B cell (primary cell): ENCODE measurements at regions not wholly inside any gene's neighbourhood (a gene's known extent, or its start where the extent isn't known, plus 50 kb on each side); places are given as distances from the start of the nearest gene placed in this dataset.

ENCODE experiments used
- ATAC-seq: fragments of 200-7000 bp; cut with Tn5 transposase; one replicate; pipeline ENCODE4 v1.10.0; 2021; ENCODE audit warnings: low read depth, mild to moderate bottlenecking, moderate number of reproducible peaks, moderate library complexity
- CTCF ChIA-PET: fragments of 350-600 bp; sonication (Branson Sonifier 250); formaldehyde crosslinking; loops from one replicate; lab custom pipeline; 2021; ENCODE audit warnings: antibody characterized with exemption, inconsistent platforms; lab: Charles Lee
- POLR2A ChIA-PET: fragments of 350-600 bp; sonication (Branson Sonifier 250); formaldehyde crosslinking; loops from one replicate; lab custom pipeline; 2021; ENCODE audit warnings: antibody characterized with exemption; lab: Charles Lee
- DNase-seq: peaks from one replicate; pipeline ENCODE4 v3.0.0; 2013
- H2AFZ ChIP-seq: 2 replicates; pipeline ENCODE4 v1.6.1; 2012; ENCODE audit warnings: mild to moderate bottlenecking, low read depth, low read length; ENCODE audit not compliant: insufficient read depth, poor library complexity, severe bottlenecking
- H3K27ac ChIP-seq, 2 donors: 1 replicate in 1 of 2; 2 replicates in 1 of 2; pipeline ENCODE4 v1.5.1; 2012 to 2013; ENCODE audit warnings: low read length in 2 of 2, mild to moderate bottlenecking in 2 of 2, moderate library complexity in 1 of 2
- H3K27me3 ChIP-seq, 4 experiments: fragments of 200-600 bp in 1 of 4; sonication (generic) in 1 of 4; replicated peaks in 1 of 4; 1 replicate in 2 of 4; 2 replicates in 2 of 4; pipeline versions ENCODE4 v1.6.1 to v1.7.0; 2013 to 2016; ENCODE audit warnings: low read length in 3 of 4, mild to moderate bottlenecking in 2 of 4, mixed read lengths in 1 of 4, moderate library complexity in 1 of 4; ENCODE audit not compliant: insufficient read depth in 4 of 4, control insufficient read depth in 3 of 4; ENCODE audit errors: control extremely low read depth in 1 of 4
- H3K36me3 ChIP-seq, 2 experiments: replicated peaks in 1 of 2; 1 replicate in 1 of 2; 2 replicates in 1 of 2; pipeline versions ENCODE4 v1.6.1 to v1.7.1; 2013; ENCODE audit warnings: low read length in 1 of 2; ENCODE audit not compliant: insufficient read depth in 2 of 2, control insufficient read depth in 1 of 2; ENCODE audit errors: control extremely low read depth in 1 of 2, extremely low read depth in 1 of 2
- H3K4me1 ChIP-seq, 2 donors: fragments of 200-600 bp in 1 of 2; sonication (generic) in 1 of 2; 1 replicate in 1 of 2; 2 replicates in 1 of 2; pipeline versions ENCODE4 v1.5.1 to v1.6.1; 2013 to 2017; ENCODE audit warnings: low read length in 2 of 2; ENCODE audit not compliant: control insufficient read depth in 2 of 2, insufficient read depth in 2 of 2
- H3K4me2 ChIP-seq: replicated peaks from 2 replicates; pipeline ENCODE3; 2012; ENCODE audit warnings: mild to moderate bottlenecking, low read depth, low read length; ENCODE audit not compliant: poor library complexity, severe bottlenecking
- H3K4me3 ChIP-seq, 5 experiments: fragments of 200-600 bp in 1 of 5; sonication (generic) in 1 of 5; 1 replicate in 3 of 5; 2 replicates in 2 of 5; pipeline versions ENCODE4 v1.5.1 to v1.7.0; 2011 to 2016; ENCODE audit warnings: low read length in 4 of 5, mild to moderate bottlenecking in 4 of 5, low read depth in 2 of 5, control low read depth in 1 of 5, moderate library complexity in 1 of 5; ENCODE audit not compliant: insufficient read depth in 1 of 5; ENCODE audit errors: control extremely low read depth in 1 of 5, extremely low read depth in 1 of 5
- H3K79me2 ChIP-seq: fragments of 200-600 bp; sonication (generic); one replicate; pipeline ENCODE4 v1.6.0; 2016; ENCODE audit warnings: low read length; ENCODE audit not compliant: control insufficient read depth, insufficient read depth
- H3K9ac ChIP-seq: fragments of 200-600 bp; sonication (generic); 2 replicates; pipeline ENCODE4 v1.6.1; 2017; ENCODE audit warnings: mild to moderate bottlenecking, low read length, moderate library complexity
- H3K9me3 ChIP-seq, 3 donors: one replicate each; pipeline versions ENCODE4 v1.6.1 to v1.7.1; 2013; ENCODE audit warnings: low read length in 2 of 3; ENCODE audit not compliant: control insufficient read depth in 2 of 3, insufficient read depth in 1 of 3; ENCODE audit errors: control extremely low read depth in 1 of 3
- H4K20me1 ChIP-seq: 2 replicates; pipeline ENCODE4 v1.6.0; 2012; ENCODE audit warnings: mild to moderate bottlenecking, low read length; ENCODE audit not compliant: insufficient read depth, control insufficient read depth, poor library complexity, severe bottlenecking
- H3K27ac Mint-ChIP-seq: one replicate; pipeline ENCODE4 v1.8.0; 2021; ENCODE audit warnings: mixed read lengths
- H3K27me3 Mint-ChIP-seq: one replicate; pipeline ENCODE4 v1.8.0; 2021; ENCODE audit warnings: mixed read lengths
- H3K4me1 Mint-ChIP-seq: one replicate; pipeline ENCODE4 v1.8.0; 2021; ENCODE audit warnings: mixed read lengths
- H3K4me3 Mint-ChIP-seq: one replicate; pipeline ENCODE4 v1.8.0; 2021; ENCODE audit warnings: mixed read lengths
- H3K9me3 Mint-ChIP-seq: one replicate; pipeline ENCODE4 v1.8.0; 2022; ENCODE audit warnings: mixed read lengths; ENCODE audit not compliant: insufficient read depth
- CTCF ChIP-seq: fragments of 200-600 bp; IDR thresholded peaks from one replicate; pipeline ENCODE4 v1.8.0; 2022; ENCODE audit warnings: antibody characterized with exemption, mild to moderate bottlenecking
- EZH2 ChIP-seq: IDR thresholded peaks from 2 replicates; pipeline ENCODE4 v1.6.1; 2012; ENCODE audit warnings: borderline replicate concordance, low read depth, mild to moderate bottlenecking, moderate library complexity, low read length; ENCODE audit not compliant: insufficient read depth, poor library complexity, severe bottlenecking
- WGBS: methylation state at CpG from one replicate; pipeline ENCODE4 v1.1.5; 2013; ENCODE audit warnings: missing lambda C conversion rate; ENCODE audit not compliant: insufficient coverage; 5-methylcytosine and 5-hydroxymethylcytosine counted together
- intact Hi-C: fragments of 100-400 bp; cut with micrococcal nuclease; formaldehyde crosslinking; loops from one replicate; pipeline ENCODE4 v1.10.0; 2022

GRCh38 chr18:31218671-31219383 lies 56.2 kb upstream of the DSC1 start:
- POLR2A ChIA-PET = no interaction called here
- CTCF ChIA-PET = no interaction called here
- H3K36me3 ChIP-seq = no peaks in the 10 kb centered on the region
- H3K4me2 ChIP-seq = no peak overlapping the region
- no peak overlapping the region for H3K9ac ChIP-seq
- H3K9me3 ChIP-seq = peaks cover 0 to 3% (median 0%) of the 10 kb centered on the region in 3 donors
- TF ChIP-seq EZH2 (no peak), CTCF (no peak)
- DNase-seq = no peak
- H2AFZ ChIP-seq = no peak overlapping the region
- Mint-ChIP-seq H3K27me3 (no peaks in the 10 kb centered on the region), H3K4me1 (no peaks in the 10 kb centered on the region), H3K27ac (no peak overlapping the region), H3K9me3 (peaks cover 8% of the 10 kb centered on the region), H3K4me3 (no peak overlapping the region)
- H3K27me3 ChIP-seq = no peaks in the 10 kb centered on the region
- intact Hi-C loops = no loop called here
- H3K27ac ChIP-seq = no peak overlapping the region
- H3K79me2 ChIP-seq = no peaks in the 10 kb centered on the region
- H3K4me3 ChIP-seq = no peak overlapping the region
- no CpG with 5 or more reads among the region's 4 CpGs for WGBS
- H4K20me1 ChIP-seq = no peaks in the 10 kb centered on the region
- H3K4me1 ChIP-seq = no peaks in the 10 kb centered on the region
- ATAC-seq = no peak

- H3K79me2 ChIP-seq = no peaks in the 10 kb centered on the region
- Mint-ChIP-seq H3K4me3 (no peak overlapping the region), H3K27ac (no peak overlapping the region), H3K9me3 (peaks cover 8% of the 10 kb centered on the region), H3K27me3 (no peaks in the 10 kb centered on the region), H3K4me1 (no peaks in the 10 kb centered on the region)
- no peaks in the 10 kb centered on the region for H3K36me3 ChIP-seq
- H3K4me1 ChIP-seq = no peaks in the 10 kb centered on the region
- no peaks in the 10 kb centered on the region for H4K20me1 ChIP-seq
- POLR2A ChIA-PET = no interaction called here
- no peak for DNase-seq
- no peak for ATAC-seq
- CTCF ChIA-PET = no interaction called here
- WGBS = no CpG with 5 or more reads among the region's 2 CpGs
- no peak overlapping the region for H3K4me3 ChIP-seq
- no peak for TF ChIP-seq CTCF
- no peak for TF ChIP-seq EZH2
- no peaks in the 10 kb centered on the region for H3K27me3 ChIP-seq
- peaks cover 0 to 7% (median 0%) of the 10 kb centered on the region in 3 donors for H3K9me3 ChIP-seq
- no peak overlapping the region for H3K4me2 ChIP-seq
- H2AFZ ChIP-seq = no peak overlapping the region
- intact Hi-C loops = no loop called here
- H3K9ac ChIP-seq = no peak overlapping the region
- H3K27ac ChIP-seq = no peak overlapping the region
These were observed 56.7 kb upstream of the DSC1 start for GRCh38 chr18:31219395-31219794.
